GM21717 (cell line): ENCODE measurements at regions not wholly inside any gene's neighbourhood (a gene's known extent, or its start where the extent isn't known, plus 50 kb on each side); places are given as distances from the start of the nearest gene placed in this dataset.

Experiments
- ATAC-seq: cut with Tn5 transposase; IDR thresholded peaks from one replicate; pipeline ENCODE4 v1.9.1; 2021; ENCODE audit warnings: mild to moderate bottlenecking, moderate library complexity; ENCODE audit not compliant: unreplicated experiment

DNA sequence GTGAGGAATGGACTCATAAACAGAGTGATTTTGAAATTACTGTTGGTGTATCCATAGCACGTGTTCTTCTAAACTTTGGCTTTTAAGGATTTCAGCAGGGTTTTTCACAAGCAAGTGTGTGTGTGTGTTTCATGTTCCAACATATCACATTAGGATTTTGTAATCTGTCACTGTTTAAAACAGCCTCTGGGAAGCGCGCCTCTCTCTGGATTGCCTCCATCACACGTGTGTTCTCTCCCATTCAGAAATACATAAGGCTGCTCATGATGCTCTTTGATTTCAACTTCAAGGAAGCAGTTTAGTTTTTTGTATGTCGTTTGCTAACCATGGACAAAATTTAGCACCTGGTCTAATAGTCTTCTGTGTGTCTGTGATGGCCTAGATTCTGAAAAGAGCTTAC, 370.4 kb downstream of the MTX2 start:
- no peak for ATAC-seq

- no peak for ATAC-seq
These were observed 372.2 kb downstream of the MTX2 start for GRCh38 chr2:176641436-176641835.

GRCh38 chr2:176642074-176642473, 372.8 kb downstream of the MTX2 start:
- ATAC-seq: no peak

DNA sequence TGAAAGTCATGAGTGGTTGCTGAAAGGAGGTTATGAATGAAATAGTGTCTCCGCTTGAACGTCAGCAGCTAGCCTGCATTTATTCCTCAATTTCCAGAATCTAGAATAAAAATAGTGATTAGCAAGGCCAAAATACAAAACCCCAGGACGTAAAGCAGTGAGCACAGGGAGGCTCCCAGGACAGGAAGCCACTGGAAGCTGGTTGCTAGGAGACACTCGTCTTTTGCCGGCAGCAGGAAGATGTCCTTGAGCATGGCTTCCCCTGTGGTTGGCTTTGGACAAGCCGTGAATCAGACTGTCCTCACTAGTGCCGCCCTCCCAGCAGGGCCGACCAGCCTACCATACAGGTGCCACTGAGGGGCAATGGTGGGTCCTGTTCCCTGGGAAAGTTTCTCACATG, 374.4 kb downstream of the MTX2 start:
- ATAC-seq: no peak

DNA sequence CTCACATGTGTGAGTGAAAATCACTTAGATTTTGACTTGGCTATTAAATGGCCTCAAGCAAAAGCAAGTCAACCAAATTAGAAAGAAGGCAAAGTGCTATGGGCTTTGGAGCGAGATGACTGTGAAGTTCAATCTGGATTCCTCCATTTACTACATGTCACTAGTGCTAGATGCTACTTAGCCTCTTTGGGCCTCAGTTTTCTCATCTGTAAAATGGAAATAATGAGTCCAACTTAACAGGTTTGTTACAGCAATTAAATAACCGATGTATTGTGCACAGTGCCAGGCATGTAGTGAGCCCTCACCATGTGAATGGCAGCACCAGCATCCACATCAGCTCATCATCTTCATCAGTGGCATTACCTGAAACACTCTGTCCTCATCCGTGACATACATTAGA, 376.3 kb downstream of the MTX2 start:
- ATAC-seq: no peak

DNA sequence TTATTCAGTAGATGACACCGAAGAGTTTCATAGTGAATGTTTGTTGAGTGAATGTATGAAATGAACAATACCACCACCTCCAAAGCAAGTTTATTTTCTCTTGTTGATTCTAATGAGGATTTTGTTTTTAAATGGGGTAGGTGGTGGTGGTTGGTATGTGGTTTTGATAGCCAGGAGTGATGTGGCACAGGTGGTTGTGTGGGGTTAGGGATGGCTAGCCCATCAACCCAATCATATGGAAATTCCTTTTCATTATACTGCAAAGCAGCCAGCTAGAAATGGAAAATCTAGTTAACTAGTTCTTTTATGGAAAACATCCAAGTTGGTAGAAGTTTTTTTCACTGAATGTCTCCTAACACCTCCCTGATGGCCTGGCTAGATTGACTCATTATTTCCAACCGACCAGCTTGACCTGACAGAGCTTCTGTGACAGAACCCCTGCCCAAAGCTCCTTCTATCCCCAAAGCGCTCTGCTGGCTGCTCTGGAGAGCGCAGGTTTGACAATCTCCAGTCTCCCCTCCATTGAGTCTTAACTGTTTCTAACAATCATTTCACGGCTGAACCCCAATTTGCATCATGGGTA, 376.9 kb downstream of the MTX2 start:
- ATAC-seq: no peak

DNA sequence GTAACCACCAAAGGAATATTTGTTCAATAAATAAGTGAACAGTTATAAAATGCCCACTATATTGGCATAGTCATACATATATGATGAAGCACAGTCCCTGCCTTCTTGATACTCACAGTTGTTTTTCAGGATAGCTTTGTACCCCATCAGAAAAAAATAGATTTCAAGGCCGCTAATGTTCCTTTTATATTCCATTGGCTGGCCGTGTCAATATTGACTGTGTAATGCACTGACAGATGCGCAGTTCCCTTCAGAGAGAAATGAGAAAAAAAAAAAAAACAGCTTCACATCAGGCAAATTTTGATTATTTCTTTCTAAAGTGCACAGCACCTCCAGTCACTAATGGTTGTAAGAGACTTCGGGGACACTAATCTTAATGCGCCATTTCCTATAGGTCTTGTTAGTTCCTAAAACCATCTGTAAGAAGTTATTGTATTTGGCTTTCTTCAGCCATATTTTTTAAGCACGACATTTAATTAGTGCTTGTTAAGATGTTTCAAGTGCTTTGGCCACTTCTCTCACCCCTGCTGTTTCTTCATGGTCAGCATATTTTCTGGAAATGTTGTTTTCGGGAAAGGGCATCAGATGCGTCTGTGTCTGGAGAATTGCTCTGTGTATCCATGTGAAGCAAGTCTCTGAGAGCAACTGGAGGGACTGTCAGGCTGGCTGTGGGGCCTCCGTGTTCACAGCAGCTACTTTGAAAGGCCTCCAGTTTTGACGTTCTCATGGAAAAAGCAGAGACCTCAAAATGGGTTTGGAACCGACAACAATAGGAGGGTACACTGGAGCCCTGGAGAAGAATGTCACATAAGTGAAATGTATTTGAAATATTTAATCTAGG, 378.3 kb downstream of the MTX2 start:
- no peak for ATAC-seq

GRCh38 chr2:176648700-176649297, 379.6 kb downstream of the MTX2 start:
- ATAC-seq: no peak

DNA sequence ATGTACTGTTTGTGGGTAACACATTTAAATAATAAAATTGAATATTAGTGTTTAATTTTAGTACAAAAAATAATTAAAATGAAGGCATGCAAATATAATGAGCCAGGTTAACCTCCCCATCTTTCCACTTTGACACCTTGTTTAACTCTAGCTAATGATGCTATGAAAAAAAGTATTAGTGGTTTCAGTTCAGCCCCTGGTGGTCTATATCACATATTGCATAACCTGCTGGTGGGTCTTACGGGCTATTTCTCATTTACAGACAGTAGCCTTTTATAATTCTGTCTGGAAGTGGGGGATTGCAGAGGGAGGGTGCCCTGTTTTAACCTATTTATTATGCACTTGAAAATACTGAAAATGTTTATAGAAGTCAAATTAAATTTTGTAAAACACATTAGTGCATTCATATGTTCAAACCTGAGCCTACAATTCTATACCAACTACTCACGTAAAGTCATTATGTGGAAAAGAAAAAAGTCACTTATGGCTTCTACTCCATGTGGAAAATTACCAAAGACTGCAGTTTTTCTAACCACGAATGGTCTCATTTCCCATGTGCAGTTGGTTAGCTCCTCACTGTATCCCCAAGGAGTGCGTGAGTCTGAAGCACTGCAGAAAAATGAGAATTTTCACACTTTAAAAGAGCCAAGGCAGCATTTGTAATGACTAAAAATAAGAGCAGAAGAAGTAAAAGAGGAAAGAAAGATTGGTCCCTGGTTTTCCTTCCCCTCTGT, 381.0 kb downstream of the MTX2 start:
- ATAC-seq: no peak

GRCh38 chr2:176650838-176651555, 381.8 kb downstream of the MTX2 start:
- ATAC-seq: no peak

DNA sequence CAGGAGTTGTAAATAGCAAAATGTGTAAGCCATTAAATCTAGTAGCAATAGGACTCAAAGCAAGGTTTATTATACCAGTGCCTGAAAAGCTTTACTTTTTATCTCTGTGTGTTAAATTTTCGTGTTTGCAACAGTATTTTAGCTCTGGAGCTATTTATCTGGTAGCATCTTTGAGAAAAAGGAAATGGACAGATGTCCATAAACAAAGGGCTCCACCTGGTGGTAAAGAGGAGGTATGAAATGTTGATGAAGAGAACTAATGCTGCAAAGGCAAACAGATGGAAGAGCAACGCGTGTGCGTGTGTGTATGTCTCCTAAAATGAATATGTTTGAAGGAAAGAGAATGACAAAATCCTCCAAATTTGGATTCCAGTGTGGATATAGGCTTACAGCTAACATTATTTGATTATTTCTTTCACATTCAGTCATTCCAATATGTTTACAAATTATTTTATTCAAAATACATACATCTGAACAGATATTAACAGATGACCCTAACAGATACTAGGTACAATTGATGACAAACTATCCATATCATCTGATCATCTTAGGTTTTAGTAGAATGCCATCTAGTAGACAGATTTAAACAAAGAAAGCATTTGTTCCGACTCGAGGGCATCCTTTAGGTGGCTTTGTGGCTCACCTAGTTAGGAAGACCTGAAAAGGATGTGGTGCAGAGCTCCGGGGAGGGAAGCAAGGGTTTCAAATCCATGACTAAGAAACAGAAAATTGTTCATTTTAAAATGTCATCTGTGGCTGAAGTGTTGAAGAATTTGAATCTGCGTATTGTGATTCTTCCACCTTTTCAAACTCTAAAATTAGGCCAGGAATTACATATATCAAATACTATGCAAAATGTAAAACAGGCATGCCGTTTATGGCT, 383.3 kb downstream of the MTX2 start:
- no peak for ATAC-seq

DNA sequence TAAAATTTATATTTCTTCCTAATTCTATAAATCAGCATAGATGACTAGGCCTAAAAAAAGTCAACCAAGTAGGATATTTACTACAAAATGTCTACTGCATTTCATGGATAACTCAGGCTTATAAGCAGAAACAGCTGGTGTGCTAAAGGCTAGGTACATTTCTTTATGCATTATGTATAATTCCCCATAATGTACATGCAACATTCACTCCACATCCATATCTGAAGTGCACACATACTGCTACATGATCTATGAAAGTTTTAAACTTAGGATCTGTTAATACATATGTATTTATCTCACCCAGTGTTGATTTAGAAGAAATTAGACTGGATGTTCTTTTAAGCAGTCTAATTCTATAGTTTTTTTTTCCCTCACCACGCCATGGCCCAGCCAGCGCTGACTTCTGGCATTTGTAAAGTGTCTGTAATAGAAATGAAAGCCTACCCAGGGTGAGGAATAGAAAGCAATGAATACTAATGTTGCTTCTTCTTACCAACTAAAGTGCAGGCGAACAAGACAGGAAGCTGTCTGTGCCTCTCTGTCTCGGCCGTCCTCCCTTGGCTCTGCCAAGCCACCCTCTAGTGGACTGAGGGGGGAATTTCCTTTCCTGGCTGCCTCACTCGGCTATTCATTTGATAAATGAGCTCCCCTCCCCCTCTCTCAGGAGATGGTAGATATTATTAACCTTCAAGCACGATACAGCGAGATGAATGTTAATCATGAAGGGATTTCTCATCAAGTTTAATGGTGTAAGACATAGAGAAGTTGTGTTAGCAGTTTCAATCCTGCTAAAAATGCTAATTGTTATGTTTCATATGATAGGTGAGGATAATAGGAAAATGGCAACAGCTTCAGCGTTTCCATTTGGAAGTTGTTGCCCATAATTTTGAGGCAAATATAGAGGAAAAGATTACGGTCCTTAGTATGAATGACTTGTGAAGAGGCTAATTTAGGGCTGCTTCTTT, 384.5 kb downstream of the MTX2 start:
- ATAC-seq: peak; percentile 92

DNA sequence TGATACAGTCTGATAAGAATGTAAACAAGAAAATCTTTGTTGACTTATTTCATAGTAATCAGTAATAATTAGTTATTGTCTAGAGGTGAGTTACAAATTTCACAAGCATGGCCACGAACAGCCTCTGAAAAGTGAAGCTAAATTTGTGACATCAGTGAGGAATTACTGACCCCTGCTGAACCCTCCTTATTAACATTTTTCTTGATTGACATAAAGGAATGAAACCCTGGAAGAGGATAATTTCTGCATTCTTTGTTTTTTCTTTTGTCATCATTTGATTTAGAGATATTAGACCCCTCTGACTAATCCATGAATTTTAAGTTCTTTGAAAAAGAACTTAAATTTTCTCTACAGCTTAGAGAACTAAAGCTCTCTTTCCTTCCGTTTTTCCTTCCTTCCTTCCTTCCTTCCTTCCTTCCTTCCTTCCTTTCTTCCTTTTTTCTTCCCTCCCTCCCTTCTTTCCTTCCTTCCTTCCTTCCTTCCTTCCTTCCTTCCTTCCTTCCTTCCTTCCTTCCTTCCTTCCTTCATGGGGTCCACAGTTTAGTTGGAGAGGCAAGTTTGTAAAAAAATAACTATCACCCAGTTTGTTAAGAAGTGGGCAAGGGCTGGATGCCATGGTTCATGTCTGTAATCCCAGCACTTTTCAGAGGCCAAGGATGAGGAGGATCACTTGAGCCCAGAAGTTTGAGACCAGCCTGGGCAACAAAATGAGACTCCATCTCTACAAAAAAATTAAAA, 387.0 kb downstream of the MTX2 start:
- ATAC-seq: no peak

DNA sequence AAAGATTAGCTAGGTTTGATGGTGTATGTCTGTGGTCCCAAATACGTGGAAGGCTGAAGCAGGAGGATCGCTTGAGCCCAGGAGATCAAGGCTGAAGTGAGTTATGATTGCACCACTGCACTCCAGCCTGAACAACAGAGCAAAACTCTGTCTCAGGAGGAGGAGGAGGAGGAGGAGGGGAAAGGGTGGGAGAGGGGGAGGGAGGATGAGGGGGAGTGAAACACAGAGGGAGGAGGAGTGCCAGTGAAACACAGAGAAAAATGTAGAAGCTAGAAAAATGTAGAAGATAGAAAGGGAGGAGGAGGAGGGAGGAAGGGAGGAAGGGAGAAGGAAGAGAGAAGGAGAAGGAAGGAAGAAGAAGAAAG, 387.5 kb downstream of the MTX2 start:
- ATAC-seq: no peak

GRCh38 chr2:176657393-176657792, 388.2 kb downstream of the MTX2 start:
- no peak for ATAC-seq

- ATAC-seq: no peak
These were observed 389.5 kb downstream of the MTX2 start for GRCh38 chr2:176658708-176659107.

DNA sequence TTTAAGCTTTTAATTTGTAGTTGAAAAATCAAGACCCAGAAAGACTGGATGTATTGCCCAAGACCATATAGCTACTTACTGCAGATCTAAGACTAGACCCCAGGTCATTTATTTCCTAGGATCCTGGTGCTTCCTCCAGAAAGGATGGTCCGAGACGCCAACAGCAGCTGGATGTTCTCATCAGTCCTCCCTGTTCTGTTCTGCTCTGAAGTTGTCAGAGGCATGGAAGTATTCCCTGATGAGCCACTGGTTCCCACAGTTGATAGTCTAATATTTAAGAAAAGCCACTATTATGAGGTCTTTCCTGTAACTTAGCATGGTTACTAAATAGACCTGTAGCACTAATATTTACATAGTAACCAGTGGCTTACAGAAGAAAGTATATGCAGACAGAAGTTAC, 393.5 kb downstream of the MTX2 start:
- no peak for ATAC-seq

DNA sequence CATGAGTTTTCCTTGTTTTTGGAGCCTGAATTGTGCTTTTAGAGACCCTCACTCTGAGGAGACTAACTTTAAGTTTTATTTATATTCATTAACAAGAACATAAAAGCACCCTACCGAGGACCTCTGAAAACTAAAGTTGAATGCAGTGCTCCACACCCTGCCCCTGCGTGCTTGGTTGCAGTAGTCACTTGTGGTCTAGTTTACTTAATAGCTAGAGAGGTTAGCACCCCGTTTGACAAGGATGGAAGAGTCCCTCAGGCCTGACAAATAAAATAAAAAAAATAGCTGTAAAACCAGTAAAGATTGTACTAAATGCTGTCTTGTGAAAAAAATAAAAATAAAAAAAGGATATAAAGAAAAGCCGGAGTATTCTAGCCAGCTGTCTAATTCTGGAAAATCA, 395.2 kb downstream of the MTX2 start:
- no peak for ATAC-seq
